ENCODE measurements at regions not wholly inside any gene's neighbourhood (a gene's known extent, or its start where the extent isn't known, plus 50 kb on each side); places are given as distances from the start of the nearest gene placed in this dataset.

GRCh38 chr7:15798081-15798480 is 111.6 kb upstream of the MEOX2 start:
- TF ChIP-seq POLR2A (IDR thresholded peaks at IDR 0.05; ENCODE audit: low read length) (no peak), GATA1 (IDR thresholded peaks at IDR 0.05; ENCODE audit: low read depth, low read length) (no peak)
